GM19351 (cell line): ENCODE measurements at regions not wholly inside any gene's neighbourhood (a gene's known extent, or its start where the extent isn't known, plus 50 kb on each side); places are given as distances from the start of the nearest gene placed in this dataset.
"Not testable (repeated sequence)": the region's sequence is repeated elsewhere in the genome, so short reads cannot be mapped to it uniquely, and the experiment has no call there.

Experiments
- ATAC-seq: cut with Tn5 transposase; IDR thresholded peaks from one replicate; pipeline ENCODE4 v1.9.1; 2021; ENCODE audit warnings: mild to moderate bottlenecking, moderate library complexity; ENCODE audit not compliant: unreplicated experiment

DNA sequence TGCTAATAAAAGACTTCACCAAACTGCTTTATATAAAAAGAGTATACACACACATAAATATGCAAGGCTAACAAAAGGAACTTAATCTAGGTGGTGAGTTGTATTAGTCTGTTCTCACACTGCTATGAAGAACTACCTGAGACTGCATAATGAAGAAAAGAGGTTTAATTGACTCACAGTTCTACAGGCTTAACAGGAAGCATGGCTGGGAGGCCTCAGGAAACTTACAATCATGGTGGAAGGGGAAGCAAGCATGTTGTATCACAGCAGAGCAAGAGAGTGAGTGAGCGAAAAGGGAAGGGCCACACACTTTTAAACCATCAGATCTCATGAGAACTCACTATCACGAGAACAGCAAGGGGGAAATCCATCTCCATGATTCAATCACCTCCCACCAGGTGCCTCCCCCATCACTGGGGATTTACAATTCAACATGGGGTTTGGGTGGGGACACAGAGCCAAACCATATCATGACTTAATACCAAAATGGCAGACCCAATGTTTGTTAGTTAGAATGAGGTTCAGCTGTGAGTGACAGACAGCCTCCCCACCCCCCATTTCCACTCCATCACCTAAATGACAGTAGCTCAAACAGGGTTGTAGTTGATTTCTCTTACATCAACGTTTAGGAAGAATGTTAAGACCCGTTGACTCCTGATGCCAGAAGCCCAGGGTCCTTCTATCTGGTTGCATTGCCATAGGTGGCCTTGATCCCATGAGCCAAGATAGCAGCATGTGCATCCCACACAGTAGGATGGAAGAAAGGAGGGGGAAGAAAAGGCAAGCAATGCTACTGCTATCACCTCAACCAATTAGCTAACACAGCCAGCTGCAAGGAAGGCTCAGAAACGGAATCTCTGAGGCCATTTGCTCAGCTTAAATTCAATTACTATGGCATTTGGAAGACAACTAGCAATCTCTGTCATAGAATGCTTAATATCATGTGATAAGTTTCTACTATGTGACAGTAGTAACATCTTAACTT lies 77.0 kb downstream of the CCDC71L start:
- ATAC-seq, result no peak

DNA sequence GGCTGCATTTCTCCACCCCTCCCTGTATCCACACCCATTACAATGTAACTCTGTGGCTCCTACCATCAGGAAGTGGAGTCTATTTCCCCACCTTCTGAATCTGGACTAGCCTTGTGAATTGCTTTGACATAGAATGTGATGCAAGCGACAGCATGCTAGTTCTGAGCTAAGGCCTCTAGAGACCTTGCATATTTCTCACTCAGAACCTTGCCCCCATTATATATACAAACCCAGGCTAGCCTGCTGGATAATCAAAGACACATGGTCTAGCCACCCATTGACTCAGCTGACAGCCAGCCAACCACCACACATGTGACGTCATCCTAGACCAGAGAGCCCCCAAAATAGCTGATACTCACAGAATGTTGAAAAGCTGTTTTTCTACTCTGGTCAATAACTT lies 77.9 kb downstream of the CCDC71L start:
- ATAC-seq, result no peak

DNA sequence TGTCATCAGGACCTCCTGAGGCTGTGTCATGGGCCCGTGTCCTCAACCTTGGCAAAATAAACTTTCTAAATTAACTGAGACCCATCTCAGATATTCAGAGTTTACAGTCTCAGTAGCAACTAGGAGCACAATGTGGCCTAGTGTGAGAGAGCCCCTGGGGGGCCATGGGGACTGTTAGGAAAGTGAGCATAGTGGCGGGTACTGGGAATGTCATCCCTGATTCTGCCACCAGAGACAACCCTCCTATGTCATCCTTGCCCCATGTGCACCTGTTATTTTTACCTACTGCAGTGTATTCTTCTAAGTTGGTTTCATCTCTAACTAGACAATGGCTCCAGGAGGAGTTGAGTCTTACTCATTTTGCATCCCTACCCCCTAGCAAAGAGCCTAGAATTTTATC lies 78.6 kb downstream of the CCDC71L start:
- no peak for ATAC-seq

DNA sequence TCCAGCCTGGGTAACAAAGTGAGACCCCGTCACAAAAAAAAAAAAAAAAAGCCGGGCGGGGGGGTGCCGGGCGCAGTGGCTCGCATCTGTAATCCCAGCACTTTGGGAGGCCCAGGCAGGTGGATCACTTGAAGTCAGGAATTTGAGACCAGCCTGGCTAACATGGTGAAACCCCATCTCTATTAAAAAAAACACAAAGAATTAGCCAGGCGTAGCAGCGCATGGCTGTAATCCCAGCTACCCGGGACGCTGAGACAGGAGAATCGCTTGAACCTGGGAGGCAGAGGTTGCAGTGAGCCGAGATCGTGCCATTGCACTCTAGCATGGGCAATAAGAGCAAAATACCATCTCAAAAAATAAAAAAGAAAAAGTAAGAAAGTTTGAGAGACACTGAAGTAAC lies 81.9 kb downstream of the CCDC71L start:
- not testable (repeated sequence) for ATAC-seq

DNA sequence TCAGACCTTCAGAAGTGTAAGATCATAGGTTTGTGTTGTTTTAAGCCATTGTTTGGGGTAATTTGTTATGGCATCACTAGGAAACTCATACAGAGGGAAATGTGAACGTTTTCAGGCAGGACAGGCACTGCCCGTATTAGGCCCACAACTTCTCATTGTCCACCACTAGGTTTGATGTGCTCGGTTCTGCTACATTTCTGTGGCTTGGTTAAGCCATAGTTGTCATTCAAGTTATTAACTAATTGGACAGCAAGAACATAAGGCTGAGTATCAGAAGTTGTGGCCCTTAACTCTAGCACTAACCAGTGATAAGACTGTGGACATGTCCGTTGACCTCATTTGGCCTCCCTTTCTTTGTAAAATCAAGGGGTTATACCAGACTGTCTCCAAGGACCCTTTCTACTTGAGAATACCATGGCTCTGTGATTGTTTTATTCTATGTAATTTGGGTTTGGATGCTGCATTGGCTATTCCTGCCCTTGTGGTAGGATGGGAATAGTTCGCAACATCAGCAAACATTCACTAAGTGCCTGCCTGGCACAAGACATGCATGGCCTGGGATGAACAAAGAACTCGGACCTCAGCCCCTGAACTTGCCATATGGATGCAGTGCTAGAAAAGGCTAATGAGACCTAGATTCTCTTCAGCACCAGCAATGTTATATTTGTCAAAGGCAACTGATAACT lies 85.7 kb downstream of the CCDC71L start:
- no peak for ATAC-seq

DNA sequence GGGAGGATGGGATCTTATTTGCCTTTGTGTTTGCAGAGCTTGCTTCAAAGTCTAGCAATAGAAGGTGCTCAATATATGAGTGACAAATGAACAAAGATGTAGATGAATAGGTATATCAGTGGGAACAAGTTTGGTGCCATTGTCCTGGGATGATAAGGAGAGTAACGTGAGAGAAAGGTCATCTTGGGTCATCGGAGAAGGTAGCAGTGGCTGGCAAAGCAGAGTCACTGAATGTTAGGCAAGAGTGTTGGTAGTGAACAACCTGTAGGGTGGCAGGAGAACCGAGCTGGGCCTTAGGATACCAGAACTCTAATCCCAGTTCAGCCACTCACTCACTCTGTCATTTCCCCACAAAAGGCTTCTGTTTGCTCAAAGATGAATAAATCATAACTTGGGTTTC lies 87.2 kb downstream of the CCDC71L start:
- ATAC-seq, result no peak

DNA sequence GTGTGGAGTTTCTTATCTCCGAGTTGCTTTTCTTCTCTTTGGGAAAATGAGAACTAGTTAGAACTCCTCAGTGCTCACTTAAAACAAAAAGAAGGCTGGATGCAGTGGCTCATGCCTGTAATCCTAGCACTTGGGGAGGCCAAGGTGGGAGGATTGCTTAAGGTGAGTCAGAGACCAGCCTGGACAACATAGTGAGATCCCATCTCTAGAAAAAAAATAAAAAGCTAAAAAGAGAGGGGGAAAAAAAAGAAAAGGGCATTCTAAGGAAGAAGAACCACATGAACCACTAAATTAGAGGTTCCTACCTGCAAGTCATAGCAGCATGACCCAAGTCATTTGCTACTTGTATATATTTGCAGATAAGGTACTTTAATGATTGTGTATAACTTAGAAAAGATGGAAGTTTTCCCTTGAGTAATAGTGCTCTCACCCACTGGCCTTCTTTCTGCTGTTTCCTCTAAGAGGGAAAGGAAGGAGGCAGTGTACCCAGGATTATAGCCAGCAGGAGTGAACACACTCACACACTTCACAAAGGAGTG lies 87.8 kb downstream of the CCDC71L start:
- no peak for ATAC-seq

DNA sequence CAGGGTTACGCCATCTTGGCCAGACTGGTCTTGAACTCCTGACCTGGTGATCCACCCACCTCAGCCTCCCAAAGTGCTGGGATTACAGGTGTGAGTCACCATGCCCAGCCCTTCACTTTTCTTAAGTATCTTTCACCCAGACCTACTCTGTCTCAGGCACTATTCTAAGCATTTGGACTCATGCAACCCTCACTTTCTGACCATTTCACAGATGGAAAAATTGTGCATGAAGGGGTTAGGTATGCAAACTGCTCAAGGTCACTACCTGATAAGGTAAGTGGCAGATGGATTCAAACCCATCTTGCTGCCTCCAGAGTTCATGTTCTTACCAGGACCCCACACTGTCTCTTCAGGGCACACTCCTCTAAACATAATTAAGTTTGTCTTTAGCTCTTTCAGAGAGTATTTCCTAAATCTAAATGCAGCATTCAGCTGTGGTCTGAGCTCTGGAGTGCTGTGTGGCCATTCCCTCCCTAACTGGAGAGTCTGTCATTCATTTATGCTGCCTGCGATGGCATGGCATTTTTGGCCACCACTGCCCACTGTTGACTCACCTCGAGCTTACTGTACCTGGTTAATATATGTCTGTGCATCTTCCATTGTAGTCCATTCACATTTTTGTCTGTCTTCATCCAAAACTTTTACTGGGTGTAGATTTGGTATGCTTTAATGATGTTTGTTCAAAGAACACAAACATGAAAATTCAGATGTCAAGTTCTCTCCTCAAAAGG lies 88.4 kb downstream of the CCDC71L start:
- ATAC-seq, result no peak

DNA sequence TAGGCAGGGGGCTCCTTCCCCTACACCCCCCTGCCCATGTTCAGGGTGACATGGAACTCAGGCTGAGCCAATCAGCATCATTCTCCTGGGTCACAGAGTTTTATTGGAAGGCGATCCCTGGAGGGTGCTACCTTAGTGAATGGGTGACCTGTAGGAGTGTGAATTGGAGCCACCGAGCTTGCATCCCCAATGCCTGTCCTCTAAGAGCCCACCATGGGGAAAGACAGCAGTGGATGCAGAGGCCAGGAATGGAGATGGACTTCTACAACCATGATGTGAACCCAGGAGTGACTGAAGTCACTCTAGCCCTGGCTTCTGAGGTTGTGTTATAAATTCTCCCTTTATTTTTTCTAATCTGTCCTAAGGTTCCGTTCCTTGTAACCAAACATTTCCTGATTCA lies 89.4 kb downstream of the CCDC71L start:
- no peak for ATAC-seq

DNA sequence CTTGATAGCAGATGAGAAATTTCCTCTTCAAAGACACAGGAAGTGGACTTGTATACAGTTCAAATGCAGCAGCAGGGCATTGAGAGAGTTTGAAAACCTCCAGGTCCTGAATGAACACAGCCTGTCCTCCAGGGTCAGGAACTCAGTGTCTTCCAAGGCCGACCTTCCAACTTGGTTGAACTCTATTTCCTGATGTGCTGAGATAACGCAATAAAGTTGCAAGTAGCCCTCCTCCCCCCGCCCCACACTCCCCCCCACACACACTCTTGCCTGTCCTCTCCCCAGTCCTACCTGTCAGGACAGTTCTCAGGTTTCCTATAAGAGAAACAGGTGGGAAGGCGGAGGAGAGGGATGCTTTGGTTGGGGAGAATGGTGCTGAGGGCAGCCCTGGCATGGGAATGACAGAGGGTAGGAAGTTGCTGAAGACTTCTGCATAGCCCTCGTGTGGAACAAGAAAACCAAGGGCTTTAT lies 90.0 kb downstream of the CCDC71L start:
- ATAC-seq, result no peak

DNA sequence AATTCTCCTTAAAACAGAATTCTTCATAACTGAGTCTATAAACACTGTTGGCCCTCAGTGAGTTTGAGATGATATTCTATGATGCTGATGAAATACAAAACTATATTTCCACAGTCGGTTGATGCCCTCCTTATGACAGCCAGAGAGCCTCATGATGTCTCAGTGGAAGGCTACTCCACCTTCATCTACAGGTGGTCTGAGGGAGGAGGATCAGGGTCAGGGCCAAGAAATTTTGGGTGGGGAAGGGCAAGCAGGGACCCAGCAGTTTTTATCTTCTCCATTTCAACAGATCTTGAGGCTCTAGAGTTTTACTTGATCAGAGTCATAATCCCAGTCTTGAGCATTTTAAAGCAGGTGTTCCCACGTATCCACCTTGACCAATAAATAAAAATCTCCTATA lies 90.8 kb downstream of the CCDC71L start:
- no peak for ATAC-seq

DNA sequence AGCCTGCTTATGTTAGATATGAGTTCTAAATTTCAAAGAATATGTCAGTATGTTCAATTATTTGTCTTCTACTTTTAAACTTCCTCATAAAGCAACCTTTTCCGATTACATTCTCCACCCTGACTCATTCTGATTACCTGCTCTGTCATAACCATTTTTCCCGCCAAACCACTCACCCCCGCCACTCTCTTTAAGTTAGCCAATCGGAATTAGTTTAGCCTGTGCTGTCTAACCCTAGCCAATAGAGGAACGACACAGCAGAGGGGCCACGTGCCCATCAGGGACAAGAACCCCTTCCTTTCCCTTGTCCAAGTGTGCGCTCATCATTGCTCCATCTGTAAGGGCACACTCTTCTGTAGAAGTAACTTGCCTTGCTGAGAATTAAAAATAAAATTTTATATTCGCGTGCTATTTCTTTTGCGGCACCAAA lies 91.4 kb downstream of the CCDC71L start:
- no peak for ATAC-seq

DNA sequence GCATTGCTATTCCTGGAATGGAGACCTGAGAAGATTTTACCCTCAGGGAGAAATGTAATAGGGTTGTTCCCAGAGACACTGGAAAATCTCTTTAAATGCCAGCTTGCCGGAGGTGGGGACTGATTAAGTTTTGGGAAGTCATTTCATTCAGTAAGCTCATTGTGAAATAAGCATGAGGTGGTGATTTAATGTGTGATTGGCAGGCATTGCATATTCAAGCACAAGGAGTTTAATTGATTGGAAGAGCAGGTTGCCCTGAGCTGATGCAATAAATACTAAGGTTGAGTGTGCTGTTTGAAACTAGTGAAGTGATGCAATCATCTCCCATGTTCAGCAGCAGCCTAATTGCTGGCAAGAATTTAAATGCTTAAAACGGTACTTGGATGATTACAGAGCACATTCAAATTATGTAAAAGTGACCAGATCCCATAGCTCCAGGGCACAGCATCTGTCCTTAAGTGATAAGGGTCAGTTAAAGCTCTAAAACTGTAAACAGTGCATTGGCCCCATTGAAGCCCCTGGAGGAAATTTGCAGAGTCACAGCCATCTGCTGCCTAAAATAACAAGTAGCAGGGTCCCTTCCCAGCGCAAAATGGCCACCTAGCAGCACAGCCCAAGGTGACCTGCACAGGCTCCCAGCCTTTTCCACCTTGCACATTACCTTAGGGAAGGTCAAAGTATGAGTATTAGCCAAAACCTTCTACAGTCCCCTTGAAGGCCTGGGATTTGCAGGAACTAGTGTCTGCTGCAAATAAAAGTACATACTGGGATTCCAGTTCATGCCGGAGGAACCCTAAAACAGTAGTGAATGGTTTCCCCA lies 92.1 kb downstream of the CCDC71L start:
- ATAC-seq, result no peak

DNA sequence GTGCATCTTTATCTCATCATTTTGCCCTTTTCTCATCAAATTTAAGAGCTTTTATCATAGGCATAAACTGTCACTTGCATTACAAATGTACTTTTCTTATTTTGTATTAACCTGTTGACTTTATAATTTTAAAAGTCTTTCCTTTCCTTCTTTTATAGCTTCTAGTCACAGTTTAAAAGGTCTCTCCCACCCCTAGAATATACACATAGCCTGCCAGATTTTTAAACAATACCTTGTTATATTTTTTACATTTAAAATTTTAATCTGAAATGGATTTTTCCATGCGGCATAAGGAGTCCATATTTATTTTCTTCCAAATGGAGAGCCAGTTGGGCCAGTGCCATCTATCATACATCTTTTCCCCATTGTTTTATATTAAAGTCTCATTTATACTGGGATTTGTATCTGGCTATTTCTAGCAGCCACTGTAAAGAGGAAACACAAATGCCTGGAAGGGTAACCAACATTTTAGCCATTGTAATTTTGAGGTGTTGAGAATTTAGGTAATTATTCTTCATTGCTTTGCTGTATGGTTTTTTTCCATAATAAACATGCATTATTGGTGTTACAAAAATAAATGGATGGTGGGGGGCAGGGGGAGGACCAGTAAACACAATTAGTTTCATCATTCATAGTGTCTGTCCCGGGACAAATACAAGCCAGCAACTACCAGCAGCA lies 92.8 kb downstream of the CCDC71L start:
- no peak for ATAC-seq

DNA sequence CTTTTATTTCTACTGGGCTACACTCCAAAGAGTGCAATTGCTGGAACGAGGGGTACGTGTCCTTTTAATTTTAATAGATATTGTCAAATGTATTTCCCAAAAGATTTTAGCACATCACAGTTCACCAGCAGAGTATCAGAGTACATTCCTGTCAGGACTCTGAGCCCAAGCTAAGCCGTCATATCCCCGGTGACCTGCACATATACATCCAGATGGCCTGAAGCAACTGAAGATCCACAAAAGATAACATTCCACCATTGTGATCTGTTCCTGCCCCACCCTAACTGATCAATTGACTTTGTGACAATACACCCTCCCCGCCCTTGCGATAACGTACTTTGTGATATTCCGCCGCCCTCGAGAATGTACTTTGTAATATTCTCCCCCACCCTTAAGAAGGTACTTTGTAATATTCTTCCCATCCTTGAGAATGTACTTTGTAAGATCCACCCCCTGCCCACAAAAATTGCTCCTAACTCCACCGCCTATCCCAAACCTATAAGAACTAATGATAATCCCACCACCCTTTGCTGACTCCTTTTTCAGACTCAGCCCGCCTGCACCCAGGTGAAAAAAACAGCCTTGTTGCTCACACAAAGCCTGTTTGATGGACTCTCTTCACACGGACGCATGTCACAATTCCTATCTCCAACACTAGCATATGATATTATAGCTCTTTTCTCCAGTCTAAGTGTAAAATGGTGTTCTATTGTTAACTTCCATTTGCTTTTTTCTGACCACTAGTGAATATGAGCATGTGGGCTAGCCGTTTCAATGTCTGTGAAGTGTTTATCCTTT lies 93.6 kb downstream of the CCDC71L start:
- ATAC-seq, result not testable (repeated sequence)

DNA sequence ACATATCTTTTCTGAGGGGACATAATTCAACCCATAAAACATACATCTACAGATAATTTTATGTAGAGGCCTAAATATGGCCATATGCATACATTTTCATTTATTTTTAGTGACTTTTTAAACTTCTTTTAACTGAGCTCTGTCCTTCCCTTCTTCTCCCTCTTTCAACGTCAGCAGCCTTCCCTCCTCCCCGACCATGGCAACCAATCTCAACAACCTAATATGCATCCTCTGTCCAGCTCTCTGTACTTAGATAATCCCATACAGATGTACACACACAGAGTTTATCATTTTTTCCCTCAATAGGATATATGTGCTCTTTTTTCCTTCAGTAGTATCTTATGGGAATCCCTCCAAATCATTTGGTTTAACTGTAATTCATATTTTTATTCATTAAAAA lies 94.3 kb downstream of the CCDC71L start:
- no peak for ATAC-seq

DNA sequence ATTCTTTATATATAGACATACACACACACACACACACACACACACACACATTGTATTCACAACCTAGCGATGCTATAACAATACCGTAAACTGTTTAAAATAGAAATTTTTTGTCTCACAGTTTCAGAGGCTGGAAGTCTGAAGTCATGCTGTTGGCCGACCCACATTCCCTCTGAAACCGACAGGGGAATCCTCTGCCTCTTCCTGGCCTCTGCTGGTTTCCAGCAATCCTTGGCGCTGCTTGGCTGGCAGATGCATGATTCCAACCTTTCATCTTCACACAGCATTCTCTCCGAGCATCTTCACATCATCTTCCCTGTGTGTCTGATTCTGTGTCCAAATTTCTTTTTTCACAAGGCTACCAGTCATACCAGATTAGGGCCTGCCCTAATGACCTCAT lies 94.8 kb downstream of the CCDC71L start:
- ATAC-seq, result no peak

DNA sequence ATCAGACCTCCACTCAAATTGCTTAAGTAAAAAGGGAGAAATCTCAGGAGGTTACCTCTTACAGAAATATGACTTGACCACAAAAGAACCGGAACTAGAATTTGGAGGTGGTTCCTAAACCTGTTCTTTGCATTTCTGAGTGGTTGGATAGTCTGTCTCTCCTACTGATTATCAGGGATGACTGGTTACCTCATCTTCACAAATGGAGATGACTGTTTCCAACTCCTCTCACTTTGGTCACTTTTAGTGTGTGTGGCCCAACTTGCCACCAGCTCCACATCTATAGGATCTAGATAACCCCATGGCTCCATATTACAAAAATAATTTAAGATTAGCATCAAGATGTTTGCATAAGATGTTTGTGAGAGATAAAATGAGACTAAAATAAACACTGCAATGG lies 95.5 kb downstream of the CCDC71L start:
- ATAC-seq, result no peak
